Fibroblast of lung (primary cell): ENCODE measurements at regions not wholly inside any gene's neighbourhood (a gene's known extent, or its start where the extent isn't known, plus 50 kb on each side); places are given as distances from the start of the nearest gene placed in this dataset.

Experiments
- DNase-seq, 2 donors: peaks; one replicate each; pipeline versions ENCODE4 v3.0.0 to v3.0.0-alpha.2; 2010; ENCODE audit warnings: low read depth in 2 of 2
- H2AFZ ChIP-seq: 2 replicates; pipeline ENCODE4 v1.5.1; 2012; ENCODE audit warnings: low read length, control low read depth, inconsistent platforms
- H3K27ac ChIP-seq: 2 replicates; pipeline ENCODE4 v1.5.1; 2011; ENCODE audit warnings: low read length, control low read depth; ENCODE audit not compliant: insufficient read depth
- H3K27me3 ChIP-seq: 2 replicates; pipeline ENCODE4 v1.5.1; 2011; ENCODE audit warnings: mild to moderate bottlenecking, low read length; ENCODE audit not compliant: control insufficient read depth, insufficient read depth
- H3K36me3 ChIP-seq: 2 replicates; pipeline ENCODE4 v1.5.1; 2011; ENCODE audit warnings: low read length; ENCODE audit not compliant: control insufficient read depth, insufficient read depth
- H3K4me1 ChIP-seq: 2 replicates; pipeline ENCODE4 v1.5.1; 2011; ENCODE audit warnings: low read length; ENCODE audit not compliant: control insufficient read depth, insufficient read depth; ENCODE audit errors: extremely low read depth
- H3K4me2 ChIP-seq: 2 replicates; pipeline ENCODE4 v1.5.1; 2011; ENCODE audit warnings: low read length, control low read depth; ENCODE audit not compliant: insufficient read depth; ENCODE audit errors: extremely low read depth
- H3K4me3 ChIP-seq, 4 experiments: fragments of 200-600 bp in 1 of 4; sonication (generic) in 1 of 4; replicated peaks in 1 of 4; 2 replicates each; pipeline ENCODE4 v1.5.1; 2011 to 2016; ENCODE audit warnings: low read length in 4 of 4, low read depth in 3 of 4, mild to moderate bottlenecking in 3 of 4, control low read depth in 2 of 4, inconsistent platforms in 1 of 4, mixed read lengths in 1 of 4; ENCODE audit not compliant: insufficient read depth in 1 of 4; ENCODE audit errors: control extremely low read depth in 1 of 4
- H3K79me2 ChIP-seq: 2 replicates; pipeline ENCODE4 v1.5.1; 2012; ENCODE audit warnings: mild to moderate bottlenecking, low read length, inconsistent platforms; ENCODE audit not compliant: control insufficient read depth, insufficient read depth
- H3K9ac ChIP-seq: 2 replicates; pipeline ENCODE4 v1.5.1; 2011; ENCODE audit warnings: mild to moderate bottlenecking, low read length, control low read depth; ENCODE audit not compliant: insufficient read depth
- H3K9me3 ChIP-seq: 2 replicates; pipeline ENCODE4 v1.5.1; 2012; ENCODE audit warnings: low read depth, low read length; ENCODE audit not compliant: control insufficient read depth, insufficient read depth
- H4K20me1 ChIP-seq: 2 replicates; pipeline ENCODE4 v1.5.1; 2011; ENCODE audit warnings: low read length; ENCODE audit not compliant: control insufficient read depth, insufficient read depth; ENCODE audit errors: extremely low read depth
- CTCF ChIP-seq, 2 donors: IDR thresholded peaks in 1 of 2; conservative IDR thresholded peaks in 1 of 2; 1 replicate in 1 of 2; 2 replicates in 1 of 2; pipeline ENCODE4 v1.5.1; 2011 to 2012; ENCODE audit warnings: low read length in 2 of 2, control low read depth in 1 of 2, inconsistent platforms in 1 of 2, low read depth in 1 of 2, mild to moderate bottlenecking in 1 of 2
- EZH2 ChIP-seq: IDR thresholded peaks from 2 replicates; pipeline ENCODE4 v1.5.1; 2012; ENCODE audit warnings: low read length, control low read depth, mild to moderate bottlenecking; ENCODE audit errors: missing control alignments

GRCh38 chr14:71396050-71396677 is 488.9 kb downstream of the PCNX1 start:
- H3K79me2 ChIP-seq = peaks cover 3% of the 10 kb centered on the region
- H3K36me3 ChIP-seq = no peaks in the 10 kb centered on the region
- H3K27ac ChIP-seq = no peak overlapping the region
- no peak for DNase-seq
- H3K4me2 ChIP-seq = no peak overlapping the region
- no peak overlapping the region for H3K9ac ChIP-seq
- no peak overlapping the region for H3K4me3 ChIP-seq
- H3K9me3 ChIP-seq = no peaks in the 10 kb centered on the region
- TF ChIP-seq CTCF (conservative IDR thresholded peaks at IDR 0.05 in 1 of 2, IDR thresholded peaks at IDR 0.05 in 1 of 2; ENCODE audit: low read depth in 1 of 2, low read length in 2 of 2) = no peak
- TF ChIP-seq EZH2 = no peak
- H4K20me1 ChIP-seq = no peaks in the 10 kb centered on the region
- H3K27me3 ChIP-seq = no peaks in the 10 kb centered on the region
- no peaks in the 10 kb centered on the region for H3K4me1 ChIP-seq
- no peak overlapping the region for H2AFZ ChIP-seq

- Histone ChIP-seq H3K4me2 (no peak overlapping the region), H3K27me3 (no peaks in the 10 kb centered on the region), H3K9me3 (no peaks in the 10 kb centered on the region), H3K27ac (no peak overlapping the region), H3K4me1 (no peaks in the 10 kb centered on the region), H4K20me1 (no peaks in the 10 kb centered on the region), H3K79me2 (peaks cover 3% of the 10 kb centered on the region), H2AFZ (no peak overlapping the region), H3K4me3 (no peak overlapping the region), H3K9ac (no peak overlapping the region), H3K36me3 (no peaks in the 10 kb centered on the region)
- TF ChIP-seq EZH2 (no peak), CTCF (conservative IDR thresholded peaks at IDR 0.05 in 1 of 2, IDR thresholded peaks at IDR 0.05 in 1 of 2; ENCODE audit: low read depth in 1 of 2, low read length in 2 of 2) (no peak)
- no peak for DNase-seq
Observed at GRCh38 chr14:71397371-71397770, 490.1 kb downstream of the PCNX1 start.

GRCh38 chr14:71398450-71398849 is 491.2 kb downstream of the PCNX1 start:
- Histone ChIP-seq H3K4me2 (no peak overlapping the region), H3K9me3 (no peaks in the 10 kb centered on the region), H2AFZ (no peak overlapping the region), H3K9ac (no peak overlapping the region), H3K4me1 (no peaks in the 10 kb centered on the region), H3K36me3 (no peaks in the 10 kb centered on the region), H3K4me3 (no peak overlapping the region), H3K27me3 (no peaks in the 10 kb centered on the region), H4K20me1 (no peaks in the 10 kb centered on the region), H3K27ac (no peak overlapping the region), H3K79me2 (peaks cover 3% of the 10 kb centered on the region)
- TF ChIP-seq CTCF (conservative IDR thresholded peaks at IDR 0.05 in 1 of 2, IDR thresholded peaks at IDR 0.05 in 1 of 2; ENCODE audit: low read depth in 1 of 2, low read length in 2 of 2) (no peak), EZH2 (no peak)
- DNase-seq = no peak
